ENCODE measurements at regions not wholly inside any gene's neighbourhood (a gene's known extent, or its start where the extent isn't known, plus 50 kb on each side); places are given as distances from the start of the nearest gene placed in this dataset.

DNA sequence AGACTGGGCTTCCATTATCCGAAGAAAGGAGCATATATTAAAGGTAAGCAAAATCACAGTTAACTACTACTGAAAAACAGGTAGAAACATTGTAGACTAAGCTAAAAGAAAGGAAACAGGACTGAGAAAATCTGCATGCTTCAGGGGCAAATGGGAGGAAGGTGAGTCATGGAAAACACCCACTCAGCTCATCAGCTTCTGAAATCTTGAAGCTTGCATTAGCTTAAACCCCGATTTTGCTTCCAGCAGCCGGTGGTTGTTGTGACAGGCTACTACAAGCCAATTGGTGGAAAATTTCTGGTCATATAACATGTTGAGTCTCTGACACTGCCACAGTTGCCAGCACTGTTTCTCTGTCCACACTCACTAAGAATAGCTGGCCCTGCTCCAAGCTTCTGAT is 179.6 kb upstream of the PUM3 start:
- WGBS, 2 donors, result 87 to 90% methylated on average over 3 of the region's 3 CpGs
- H3K36me3 ChIP-seq, result no peaks in the 10 kb centered on the region
- H3K27ac ChIP-seq, result no peak overlapping the region
- H3K9me3 ChIP-seq, result no peaks in the 10 kb centered on the region
- H3K27me3 ChIP-seq, result no peaks in the 10 kb centered on the region
- TF ChIP-seq EP300 (IDR thresholded peaks at IDR 0.05) (no peak), POLR2A (IDR thresholded peaks at IDR 0.05) (no peak), POLR2AphosphoS5 (IDR thresholded peaks at IDR 0.05) (no peak)
- TF ChIP-seq, protein P1, sequence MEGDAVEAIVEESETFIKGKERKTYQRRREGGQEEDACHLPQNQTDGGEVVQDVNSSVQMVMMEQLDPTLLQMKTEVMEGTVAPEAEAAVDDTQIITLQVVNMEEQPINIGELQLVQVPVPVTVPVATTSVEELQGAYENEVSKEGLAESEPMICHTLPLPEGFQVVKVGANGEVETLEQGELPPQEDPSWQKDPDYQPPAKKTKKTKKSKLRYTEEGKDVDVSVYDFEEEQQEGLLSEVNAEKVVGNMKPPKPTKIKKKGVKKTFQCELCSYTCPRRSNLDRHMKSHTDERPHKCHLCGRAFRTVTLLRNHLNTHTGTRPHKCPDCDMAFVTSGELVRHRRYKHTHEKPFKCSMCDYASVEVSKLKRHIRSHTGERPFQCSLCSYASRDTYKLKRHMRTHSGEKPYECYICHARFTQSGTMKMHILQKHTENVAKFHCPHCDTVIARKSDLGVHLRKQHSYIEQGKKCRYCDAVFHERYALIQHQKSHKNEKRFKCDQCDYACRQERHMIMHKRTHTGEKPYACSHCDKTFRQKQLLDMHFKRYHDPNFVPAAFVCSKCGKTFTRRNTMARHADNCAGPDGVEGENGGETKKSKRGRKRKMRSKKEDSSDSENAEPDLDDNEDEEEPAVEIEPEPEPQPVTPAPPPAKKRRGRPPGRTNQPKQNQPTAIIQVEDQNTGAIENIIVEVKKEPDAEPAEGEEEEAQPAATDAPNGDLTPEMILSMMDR (IDR thresholded peaks at IDR 0.05), result no peak
- H3K4me1 ChIP-seq, result peaks cover 0 to 6% (median under 1%) of the 10 kb centered on the region in 4 donors
- no peak overlapping the region for H3K4me3 ChIP-seq
- DNase-seq, result no peak
- intact Hi-C loops (cut with DNase I), result no loop called here

DNA sequence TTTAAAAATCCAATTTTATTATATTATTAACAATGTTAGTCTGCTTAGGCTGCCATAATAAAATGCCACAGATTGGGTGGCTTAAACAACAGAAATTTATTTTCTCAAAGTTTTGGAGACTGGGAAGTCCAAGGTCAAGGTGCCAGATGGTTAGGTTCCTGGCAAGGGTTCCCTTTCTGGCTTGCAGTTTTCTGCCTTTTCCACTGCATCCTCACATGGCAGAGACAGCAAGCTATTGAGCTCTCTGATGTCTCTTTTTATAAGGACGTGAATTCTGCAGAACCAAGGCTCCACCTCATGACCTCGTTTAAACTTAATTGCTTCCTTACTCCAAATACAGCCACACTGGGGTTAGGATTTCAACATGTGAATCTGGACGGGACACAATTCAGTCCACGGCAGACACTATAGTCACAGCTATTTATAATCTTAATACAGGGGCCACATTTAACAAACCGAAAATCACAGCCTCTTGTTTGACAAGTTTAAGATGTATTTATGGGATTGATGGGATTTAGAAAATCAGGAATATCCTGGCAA is 174.9 kb upstream of the PUM3 start:
- H3K4me3 ChIP-seq, result no peak overlapping the region
- 39 to 59% methylated on average over 5 of the region's 5 CpGs for WGBS, 2 donors
- peaks cover 0 to 3% (median 0%) of the 10 kb centered on the region in 4 donors for H3K9me3 ChIP-seq
- DNase-seq, result no peak
- H3K27ac ChIP-seq, result no peak overlapping the region
- no peak for TF ChIP-seq EP300 (IDR thresholded peaks at IDR 0.05)
- TF ChIP-seq POLR2A (IDR thresholded peaks at IDR 0.05), result no peak
- TF ChIP-seq, protein P1 (IDR thresholded peaks at IDR 0.05), result no peak
- TF ChIP-seq POLR2AphosphoS5 (IDR thresholded peaks at IDR 0.05), result no peak
- no peaks in the 10 kb centered on the region for H3K4me1 ChIP-seq
- no peaks in the 10 kb centered on the region for H3K36me3 ChIP-seq
- H3K27me3 ChIP-seq, result no peaks in the 10 kb centered on the region
- intact Hi-C loops (cut with DNase I), result no loop called here

DNA sequence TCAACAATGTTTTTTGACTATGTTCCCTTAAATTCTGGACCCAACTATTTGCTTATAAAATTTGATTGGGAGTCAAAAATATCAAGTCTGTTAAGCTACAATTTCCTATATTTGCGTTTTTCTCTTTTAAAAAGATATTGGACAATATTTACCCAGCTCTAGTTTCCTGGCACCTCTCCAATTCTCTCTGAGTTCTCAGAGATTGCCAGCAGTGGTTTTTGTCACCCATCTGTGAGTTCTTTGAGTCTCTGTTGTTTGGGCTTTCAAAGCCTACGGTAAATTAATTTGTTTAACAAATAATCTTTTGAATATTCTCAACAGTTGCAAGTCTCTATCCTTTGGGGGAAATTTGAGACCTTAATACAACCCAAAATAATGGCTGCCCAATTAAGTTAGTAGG is 174.2 kb upstream of the PUM3 start:
- TF ChIP-seq POLR2AphosphoS5 (IDR thresholded peaks at IDR 0.05), result no peak
- no peak for TF ChIP-seq EP300 (IDR thresholded peaks at IDR 0.05)
- no peak for TF ChIP-seq POLR2A (IDR thresholded peaks at IDR 0.05)
- TF ChIP-seq, protein P1 (IDR thresholded peaks at IDR 0.05), result no peak
- Histone ChIP-seq H3K9me3 (peaks cover 0 to 3% (median 0%) of the 10 kb centered on the region in 4 donors), H3K4me1 (no peaks in the 10 kb centered on the region), H3K27ac (no peak overlapping the region), H3K4me3 (no peak overlapping the region), H3K27me3 (no peaks in the 10 kb centered on the region), H3K36me3 (no peaks in the 10 kb centered on the region)
- WGBS, 2 donors, result 31 to 61% methylated on average over 2 of the region's 2 CpGs
- DNase-seq, result no peak
- intact Hi-C loops (cut with DNase I), result no loop called here

DNA sequence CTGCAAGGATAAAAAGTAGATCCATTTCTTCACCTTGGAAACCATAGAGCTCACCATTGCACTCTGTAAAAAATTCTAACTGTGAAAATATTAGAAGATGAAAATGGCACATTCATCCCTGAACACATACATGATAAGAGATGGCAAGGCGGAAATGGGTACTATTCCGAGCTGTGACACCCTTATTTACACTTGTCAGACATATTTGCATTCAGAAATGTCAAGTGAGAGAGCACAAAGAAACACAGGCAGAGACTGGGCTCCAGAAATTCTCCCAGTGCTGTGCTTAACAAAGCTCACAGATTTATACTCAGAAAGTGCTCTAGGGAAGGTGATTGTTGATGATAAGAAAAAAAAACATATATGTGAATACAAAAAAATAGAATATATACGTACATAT is 170.3 kb upstream of the PUM3 start:
- H3K36me3 ChIP-seq, result no peaks in the 10 kb centered on the region
- no peaks in the 10 kb centered on the region for H3K27me3 ChIP-seq
- no peak overlapping the region for H3K27ac ChIP-seq
- TF ChIP-seq, protein P1 (IDR thresholded peaks at IDR 0.05), result no peak
- TF ChIP-seq POLR2AphosphoS5 (IDR thresholded peaks at IDR 0.05) (no peak), EP300 (IDR thresholded peaks at IDR 0.05) (no peak), POLR2A (IDR thresholded peaks at IDR 0.05) (no peak)
- peaks cover 0 to 3% (median 0%) of the 10 kb centered on the region in 4 donors for H3K9me3 ChIP-seq
- intact Hi-C loops (cut with DNase I), result no loop called here
- H3K4me3 ChIP-seq, result no peak overlapping the region
- no peaks in the 10 kb centered on the region for H3K4me1 ChIP-seq
- 61 to 79% methylated on average over 3 of the region's 3 CpGs for WGBS, 2 donors
- no peak for DNase-seq

DNA sequence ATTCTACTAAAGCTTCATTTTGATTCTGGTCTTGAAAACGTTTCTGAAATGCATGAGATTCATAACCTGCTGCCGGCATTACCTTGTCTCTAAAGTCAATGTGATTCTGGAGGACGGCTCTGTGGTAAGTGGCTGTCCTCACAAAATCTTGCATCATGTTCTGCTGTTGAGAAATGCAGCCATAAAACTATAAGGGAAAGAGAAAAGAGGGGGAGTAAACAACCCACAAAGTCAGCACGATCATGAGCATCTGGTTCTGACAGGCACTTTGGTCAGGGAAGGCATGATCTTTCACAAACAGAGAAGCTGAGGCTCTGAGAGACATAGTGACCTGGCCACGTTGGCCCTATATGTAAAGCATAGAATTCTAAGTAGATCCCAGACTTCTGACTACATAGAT is 168.9 kb upstream of the PUM3 start:
- 64 to 80% methylated on average over 5 of the region's 5 CpGs for WGBS, 2 donors
- TF ChIP-seq EP300 (IDR thresholded peaks at IDR 0.05), result no peak
- TF ChIP-seq POLR2A (IDR thresholded peaks at IDR 0.05), result no peak
- TF ChIP-seq, protein P1 (IDR thresholded peaks at IDR 0.05), result no peak
- TF ChIP-seq POLR2AphosphoS5 (IDR thresholded peaks at IDR 0.05), result no peak
- Histone ChIP-seq H3K36me3 (no peaks in the 10 kb centered on the region), H3K4me1 (peaks cover 0 to under 1% (median 0%) of the 10 kb centered on the region in 4 donors), H3K9me3 (peaks cover 0 to 3% (median 0%) of the 10 kb centered on the region in 4 donors), H3K27ac (no peak overlapping the region), H3K4me3 (no peak overlapping the region), H3K27me3 (no peaks in the 10 kb centered on the region)
- DNase-seq, result no peak
- intact Hi-C loops (cut with DNase I), result no loop called here

Measured in sigmoid colon (tissue), 6 donors.